ENCODE measurements at regions not wholly inside any gene's neighbourhood (a gene's known extent, or its start where the extent isn't known, plus 50 kb on each side); places are given as distances from the start of the nearest gene placed in this dataset.

GRCh38 chr22:47249370-47249928 lies 487.0 kb downstream of the TBC1D22A start:
- TF ChIP-seq EZH2phosphoT487 (IDR thresholded peaks at IDR 0.05; ENCODE audit: borderline replicate concordance, low read length): no peak
- TF ChIP-seq, protein P1, sequence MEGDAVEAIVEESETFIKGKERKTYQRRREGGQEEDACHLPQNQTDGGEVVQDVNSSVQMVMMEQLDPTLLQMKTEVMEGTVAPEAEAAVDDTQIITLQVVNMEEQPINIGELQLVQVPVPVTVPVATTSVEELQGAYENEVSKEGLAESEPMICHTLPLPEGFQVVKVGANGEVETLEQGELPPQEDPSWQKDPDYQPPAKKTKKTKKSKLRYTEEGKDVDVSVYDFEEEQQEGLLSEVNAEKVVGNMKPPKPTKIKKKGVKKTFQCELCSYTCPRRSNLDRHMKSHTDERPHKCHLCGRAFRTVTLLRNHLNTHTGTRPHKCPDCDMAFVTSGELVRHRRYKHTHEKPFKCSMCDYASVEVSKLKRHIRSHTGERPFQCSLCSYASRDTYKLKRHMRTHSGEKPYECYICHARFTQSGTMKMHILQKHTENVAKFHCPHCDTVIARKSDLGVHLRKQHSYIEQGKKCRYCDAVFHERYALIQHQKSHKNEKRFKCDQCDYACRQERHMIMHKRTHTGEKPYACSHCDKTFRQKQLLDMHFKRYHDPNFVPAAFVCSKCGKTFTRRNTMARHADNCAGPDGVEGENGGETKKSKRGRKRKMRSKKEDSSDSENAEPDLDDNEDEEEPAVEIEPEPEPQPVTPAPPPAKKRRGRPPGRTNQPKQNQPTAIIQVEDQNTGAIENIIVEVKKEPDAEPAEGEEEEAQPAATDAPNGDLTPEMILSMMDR (IDR thresholded peaks at IDR 0.05; ENCODE audit: low read depth, low read length, poor library complexity, severe bottlenecking): no peak
